ENCODE measurements at regions not wholly inside any gene's neighbourhood (a gene's known extent, or its start where the extent isn't known, plus 50 kb on each side); places are given as distances from the start of the nearest gene placed in this dataset.

DNA sequence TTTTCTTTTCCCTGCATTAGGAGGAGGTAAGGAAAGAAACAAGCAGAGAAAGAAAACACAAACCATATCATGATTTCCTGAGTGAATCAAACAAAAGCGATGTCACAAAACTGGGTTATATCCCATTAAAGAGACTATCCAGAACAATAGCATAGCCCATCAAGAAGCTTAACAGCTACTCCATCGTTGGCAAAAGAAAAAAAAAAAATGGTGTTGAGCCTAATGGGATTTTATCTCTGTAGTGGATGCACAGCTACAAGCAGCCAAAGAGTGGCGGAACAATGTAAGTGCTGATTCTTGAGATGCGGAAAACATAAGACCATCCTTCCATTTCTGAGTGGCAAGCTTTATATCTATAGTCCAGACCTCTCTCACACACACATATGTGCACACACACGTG is 106.2 kb upstream of the NRSN1 start:
- TF ChIP-seq, protein P1, sequence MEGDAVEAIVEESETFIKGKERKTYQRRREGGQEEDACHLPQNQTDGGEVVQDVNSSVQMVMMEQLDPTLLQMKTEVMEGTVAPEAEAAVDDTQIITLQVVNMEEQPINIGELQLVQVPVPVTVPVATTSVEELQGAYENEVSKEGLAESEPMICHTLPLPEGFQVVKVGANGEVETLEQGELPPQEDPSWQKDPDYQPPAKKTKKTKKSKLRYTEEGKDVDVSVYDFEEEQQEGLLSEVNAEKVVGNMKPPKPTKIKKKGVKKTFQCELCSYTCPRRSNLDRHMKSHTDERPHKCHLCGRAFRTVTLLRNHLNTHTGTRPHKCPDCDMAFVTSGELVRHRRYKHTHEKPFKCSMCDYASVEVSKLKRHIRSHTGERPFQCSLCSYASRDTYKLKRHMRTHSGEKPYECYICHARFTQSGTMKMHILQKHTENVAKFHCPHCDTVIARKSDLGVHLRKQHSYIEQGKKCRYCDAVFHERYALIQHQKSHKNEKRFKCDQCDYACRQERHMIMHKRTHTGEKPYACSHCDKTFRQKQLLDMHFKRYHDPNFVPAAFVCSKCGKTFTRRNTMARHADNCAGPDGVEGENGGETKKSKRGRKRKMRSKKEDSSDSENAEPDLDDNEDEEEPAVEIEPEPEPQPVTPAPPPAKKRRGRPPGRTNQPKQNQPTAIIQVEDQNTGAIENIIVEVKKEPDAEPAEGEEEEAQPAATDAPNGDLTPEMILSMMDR (IDR thresholded peaks at IDR 0.05) = no peak
- H3K4me1 ChIP-seq = no peaks in the 10 kb centered on the region
- ATAC-seq (no peak), DNase-seq (no peak)
- H3K36me3 ChIP-seq (ENCODE audit: insufficient read depth in 1 of 2, low read depth in 1 of 2) = no peaks in the 10 kb centered on the region
- H3K27me3 ChIP-seq (ENCODE audit: insufficient read depth in 3 of 3, low read length in 2 of 3) = peaks cover 0 to 3% (median 0%) of the 10 kb centered on the region in 3 donors
- no peak overlapping the region for H3K27ac ChIP-seq
- no peaks in the 10 kb centered on the region for H3K9me3 ChIP-seq
- no peak overlapping the region for H3K4me3 ChIP-seq
- WGBS, 3 donors = 78 to 82% (median 79%) methylated on average over 5 of the region's 5 CpGs
- intact Hi-C loops (cut with DNase I) = no loop called here

DNA sequence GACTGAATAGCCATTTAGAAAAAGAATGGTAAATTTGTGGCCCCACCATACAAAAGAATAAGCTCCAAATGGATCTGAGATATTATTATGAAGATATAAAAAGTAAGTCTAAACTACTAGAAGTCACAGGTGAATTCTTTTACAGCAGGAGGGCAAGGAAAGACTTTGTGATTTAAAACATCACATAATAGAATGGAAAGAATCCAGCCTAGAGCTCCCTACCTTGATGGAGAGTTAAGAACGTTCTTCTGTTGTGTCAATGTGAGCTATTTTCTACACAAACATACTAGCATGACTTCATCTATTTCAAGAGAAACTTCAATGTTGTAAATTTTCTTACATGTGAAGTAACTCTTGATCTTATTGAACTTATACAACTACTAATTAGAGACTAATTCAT is 100.0 kb upstream of the NRSN1 start:
- 37 to 39% (median 38%) methylated on average over 1 of the region's 1 CpG for WGBS, 3 donors

DNA sequence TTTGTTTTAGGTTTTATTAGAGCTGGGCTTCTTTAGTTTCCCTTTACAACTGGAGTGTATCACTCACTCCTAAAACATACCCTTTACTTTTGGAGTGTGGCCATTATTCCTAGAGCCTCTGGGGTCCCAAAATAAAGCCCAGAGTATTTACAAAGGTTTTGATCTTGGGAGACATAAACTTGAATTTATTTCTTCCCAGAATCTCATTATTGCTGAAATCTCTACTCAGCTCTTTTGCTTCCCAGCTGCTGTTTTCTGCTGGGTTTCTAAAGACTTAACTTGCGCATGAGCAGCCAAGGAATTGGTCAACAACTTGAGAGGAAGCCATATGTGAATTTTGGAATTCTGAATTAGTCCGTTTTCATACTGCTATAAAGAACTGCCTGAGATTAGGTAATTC is 94.5 kb upstream of the NRSN1 start:
- intact Hi-C loops (cut with DNase I) = no loop called here
- Histone ChIP-seq H3K4me3 (no peak overlapping the region), H3K4me1 (no peaks in the 10 kb centered on the region), H3K36me3 (ENCODE audit: insufficient read depth in 1 of 2, low read depth in 1 of 2) (no peaks in the 10 kb centered on the region), H3K27ac (no peak overlapping the region), H3K9me3 (peaks cover 8% of the 10 kb centered on the region), H3K27me3 (ENCODE audit: insufficient read depth in 3 of 3, low read length in 2 of 3) (no peaks in the 10 kb centered on the region)
- TF ChIP-seq, protein P1 (IDR thresholded peaks at IDR 0.05) = no peak
- 56 to 64% (median 57%) methylated on average over 2 of the region's 2 CpGs for WGBS, 3 donors
- DNase-seq = no peak
- no peak for ATAC-seq

More for the DNA sequence above, 100.0 kb upstream of the NRSN1 start:
- H3K9me3 ChIP-seq = peaks cover 8% of the 10 kb centered on the region
- no peaks in the 10 kb centered on the region for H3K36me3 ChIP-seq (ENCODE audit: insufficient read depth in 1 of 2, low read depth in 1 of 2)
- no peak for DNase-seq
- H3K27me3 ChIP-seq (ENCODE audit: insufficient read depth in 3 of 3, low read length in 2 of 3) = peaks cover 0 to 3% (median 0%) of the 10 kb centered on the region in 3 donors
- no peak for ATAC-seq
- TF ChIP-seq, protein P1 (IDR thresholded peaks at IDR 0.05) = no peak
- H3K27ac ChIP-seq = no peak overlapping the region
- H3K4me3 ChIP-seq = no peak overlapping the region
- intact Hi-C loops (cut with DNase I) = no loop called here
- no peaks in the 10 kb centered on the region for H3K4me1 ChIP-seq

DNA sequence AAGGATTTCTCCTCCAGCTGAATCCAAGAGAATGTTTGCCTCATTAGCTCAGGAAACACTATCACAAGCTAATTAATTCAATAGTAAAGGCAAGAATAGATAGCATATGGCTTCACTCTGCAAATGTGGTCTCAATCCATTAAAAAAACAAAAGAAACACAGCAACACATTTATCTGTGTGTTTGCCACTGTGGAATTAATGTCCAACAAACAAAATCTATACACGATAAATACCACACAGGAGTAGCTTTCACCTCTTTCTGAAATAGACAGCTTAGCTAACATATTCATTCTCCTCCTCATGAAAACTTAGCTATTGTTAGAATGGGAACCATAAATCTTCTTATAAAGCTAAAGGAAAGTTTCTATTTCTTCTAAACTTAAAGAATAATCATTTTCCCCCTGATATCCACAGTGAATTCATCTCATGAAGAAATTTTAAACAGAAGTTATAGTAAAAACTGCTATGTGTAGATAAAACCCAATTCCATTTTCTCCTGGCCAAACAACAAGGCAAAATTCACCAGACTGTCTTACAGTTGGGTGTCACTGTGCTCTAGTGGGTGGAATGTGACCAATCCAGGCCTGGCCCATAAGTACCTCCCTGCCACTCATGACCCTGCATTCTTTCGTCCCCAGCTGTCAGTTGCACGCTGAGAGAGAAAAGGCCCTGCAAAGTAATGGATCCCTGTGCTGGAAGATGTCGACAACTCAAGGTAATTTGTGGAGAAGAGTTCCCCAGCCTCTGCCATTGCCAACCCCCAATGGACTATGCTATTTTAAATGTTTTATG is 92.9 kb upstream of the NRSN1 start:
- Histone ChIP-seq H3K27me3 (ENCODE audit: insufficient read depth in 3 of 3, low read length in 2 of 3) (no peaks in the 10 kb centered on the region), H3K4me1 (no peaks in the 10 kb centered on the region), H3K9me3 (peaks cover 3% of the 10 kb centered on the region), H3K27ac (no peak overlapping the region), H3K4me3 (no peak overlapping the region), H3K36me3 (ENCODE audit: insufficient read depth in 1 of 2, low read depth in 1 of 2) (no peaks in the 10 kb centered on the region)
- ATAC-seq = no peak
- no peak for DNase-seq
- WGBS, 3 donors = 49 to 64% (median 57%) methylated on average over 4 of the region's 4 CpGs
- intact Hi-C loops (cut with DNase I) = no loop called here
- TF ChIP-seq, protein P1 (IDR thresholded peaks at IDR 0.05) = no peak

DNA sequence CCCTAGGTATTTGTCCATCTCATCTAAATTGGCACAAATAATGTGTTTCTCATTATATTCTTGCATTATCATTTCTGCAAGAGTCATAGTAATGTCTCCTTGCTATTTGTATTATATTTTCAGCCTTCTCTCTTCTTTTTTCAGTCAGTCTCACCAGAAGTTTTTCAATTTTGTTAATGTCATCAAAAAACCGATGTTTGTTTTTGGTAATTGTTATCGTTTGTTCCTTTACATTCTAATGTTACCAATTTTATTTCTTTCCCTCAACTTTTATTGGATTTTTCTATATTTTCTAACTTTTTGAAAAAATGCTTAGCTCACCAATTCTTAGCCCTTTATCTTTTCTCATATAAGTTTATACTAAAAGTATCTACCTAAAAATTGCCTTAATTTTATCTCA is 82.2 kb upstream of the NRSN1 start:
- intact Hi-C loops (cut with DNase I) = no loop called here
- ATAC-seq = no peak
- Histone ChIP-seq H3K4me1 (no peaks in the 10 kb centered on the region), H3K27me3 (ENCODE audit: insufficient read depth in 3 of 3, low read length in 2 of 3) (peaks cover 0 to 3% (median 0%) of the 10 kb centered on the region in 3 donors), H3K27ac (no peak overlapping the region), H3K9me3 (peaks cover 2% of the 10 kb centered on the region), H3K36me3 (ENCODE audit: insufficient read depth in 1 of 2, low read depth in 1 of 2) (no peaks in the 10 kb centered on the region), H3K4me3 (no peak overlapping the region)
- 91 to 95% (median 93%) methylated on average over 2 of the region's 2 CpGs for WGBS, 3 donors
- TF ChIP-seq, protein P1 (IDR thresholded peaks at IDR 0.05) = no peak
- DNase-seq = no peak
